Heart left ventricle (tissue), 13 donors: ENCODE measurements at regions not wholly inside any gene's neighbourhood (a gene's known extent, or its start where the extent isn't known, plus 50 kb on each side); places are given as distances from the start of the nearest gene placed in this dataset.

ENCODE experiments used
- POLR2A ChIP-seq, 2 donors: fragments of 450-650 bp; IDR thresholded peaks; one replicate each; pipeline ENCODE4 v1.6.1; 2017; ENCODE audit warnings: antibody characterized with exemption in 2 of 2, mild to moderate bottlenecking in 2 of 2, moderate library complexity in 2 of 2
- TF ChIP-seq, protein P1 (sequence below), 12 donors: fragments of 200-600 bp; sonication (generic) in 4 of 12; IDR thresholded peaks; one replicate each; pipeline versions ENCODE4 v1.5.0 to v1.8.0; 2018 to 2022; ENCODE audit warnings: antibody characterized with exemption in 12 of 12, mild to moderate bottlenecking in 5 of 12
- donor health status: ischemic (EF 13 %, LVEDD 7.1; RV severe dilation, severe dysfunction).
- donor health status: DM: no; HTN: yes; CAD: no.
- donor health status: DM: no; HTN: no; CAD: no.
- donor health status: ischemic (EF 25% LVEDD 6.9; RV normal size, moderate dysfunction).
- donor health status: ischemic (EF 25% LVEDD 5.7; RV mildly dilated, moderate dysfunction).
- donor health status: ischemic (EF 35%, LVEDD 5.7; RV mildly dilated, moderate dysfunction).
- donor health status: nonischemic (EF 11% LVEDD 7.7; RV severe dilation, severe dysfunction).
- donor health status: DM: yes; HTN: yes; CAD: no.
- donor health status: PGD.
- donor health status: ischemic (EF 29% LVEDD 5.4; RV normal size, mild dysfunction).
- donor health status: nonischemic (EF 23%, LVEDD 6.1; RV moderate dilation, normal function).

GRCh38 chr2:128619471-128620325 lies 301.0 kb upstream of the HS6ST1 start:
- TF ChIP-seq, protein P1, sequence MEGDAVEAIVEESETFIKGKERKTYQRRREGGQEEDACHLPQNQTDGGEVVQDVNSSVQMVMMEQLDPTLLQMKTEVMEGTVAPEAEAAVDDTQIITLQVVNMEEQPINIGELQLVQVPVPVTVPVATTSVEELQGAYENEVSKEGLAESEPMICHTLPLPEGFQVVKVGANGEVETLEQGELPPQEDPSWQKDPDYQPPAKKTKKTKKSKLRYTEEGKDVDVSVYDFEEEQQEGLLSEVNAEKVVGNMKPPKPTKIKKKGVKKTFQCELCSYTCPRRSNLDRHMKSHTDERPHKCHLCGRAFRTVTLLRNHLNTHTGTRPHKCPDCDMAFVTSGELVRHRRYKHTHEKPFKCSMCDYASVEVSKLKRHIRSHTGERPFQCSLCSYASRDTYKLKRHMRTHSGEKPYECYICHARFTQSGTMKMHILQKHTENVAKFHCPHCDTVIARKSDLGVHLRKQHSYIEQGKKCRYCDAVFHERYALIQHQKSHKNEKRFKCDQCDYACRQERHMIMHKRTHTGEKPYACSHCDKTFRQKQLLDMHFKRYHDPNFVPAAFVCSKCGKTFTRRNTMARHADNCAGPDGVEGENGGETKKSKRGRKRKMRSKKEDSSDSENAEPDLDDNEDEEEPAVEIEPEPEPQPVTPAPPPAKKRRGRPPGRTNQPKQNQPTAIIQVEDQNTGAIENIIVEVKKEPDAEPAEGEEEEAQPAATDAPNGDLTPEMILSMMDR (IDR thresholded peaks at IDR 0.05): no peak
- no peak for TF ChIP-seq POLR2A (IDR thresholded peaks at IDR 0.05)
